ENCODE measurements at regions not wholly inside any gene's neighbourhood (a gene's known extent, or its start where the extent isn't known, plus 50 kb on each side); places are given as distances from the start of the nearest gene placed in this dataset.
"Not testable (repeated sequence)": the region's sequence is repeated elsewhere in the genome, so short reads cannot be mapped to it uniquely, and the experiment has no call there.

DNA sequence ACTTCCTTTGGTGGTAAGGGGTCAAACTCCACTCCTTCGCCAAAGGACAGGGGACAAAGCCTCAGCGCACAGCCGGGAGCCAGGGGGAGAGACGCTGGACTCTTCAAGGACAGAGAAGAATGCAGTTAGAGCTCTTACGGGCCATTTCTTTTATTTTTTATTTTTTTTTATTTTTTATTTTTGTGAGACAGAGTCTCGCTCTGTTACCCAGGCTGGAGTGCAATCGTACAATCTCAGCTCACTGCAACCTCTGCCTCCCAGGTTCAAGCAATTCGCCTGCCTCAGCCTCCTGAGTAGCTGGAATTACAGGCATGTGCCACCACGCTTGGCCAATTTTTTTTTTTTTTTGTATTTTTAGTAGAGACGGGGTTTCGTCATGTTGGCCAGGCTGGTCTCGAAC, 93.2 kb upstream of the RPH3AL start, which contains the start of gene RFLNB:
Gene RFLNB (minus strand): TSS at position 101 of the 400 bp plus-strand sequence.
- H3K4me3 ChIP-seq; H3K27me3 ChIP-seq (replicated peaks); H3K27ac ChIP-seq; H3K4me1 ChIP-seq (replicated peaks); H3K9me3 ChIP-seq (replicated peaks); DNase-seq (ENCODE audit: low read depth in 1 of 2, low spot score in 2 of 2): not testable (repeated sequence)
- H3K36me3 ChIP-seq = peaks cover 19% of the 10 kb centered on the region

DNA sequence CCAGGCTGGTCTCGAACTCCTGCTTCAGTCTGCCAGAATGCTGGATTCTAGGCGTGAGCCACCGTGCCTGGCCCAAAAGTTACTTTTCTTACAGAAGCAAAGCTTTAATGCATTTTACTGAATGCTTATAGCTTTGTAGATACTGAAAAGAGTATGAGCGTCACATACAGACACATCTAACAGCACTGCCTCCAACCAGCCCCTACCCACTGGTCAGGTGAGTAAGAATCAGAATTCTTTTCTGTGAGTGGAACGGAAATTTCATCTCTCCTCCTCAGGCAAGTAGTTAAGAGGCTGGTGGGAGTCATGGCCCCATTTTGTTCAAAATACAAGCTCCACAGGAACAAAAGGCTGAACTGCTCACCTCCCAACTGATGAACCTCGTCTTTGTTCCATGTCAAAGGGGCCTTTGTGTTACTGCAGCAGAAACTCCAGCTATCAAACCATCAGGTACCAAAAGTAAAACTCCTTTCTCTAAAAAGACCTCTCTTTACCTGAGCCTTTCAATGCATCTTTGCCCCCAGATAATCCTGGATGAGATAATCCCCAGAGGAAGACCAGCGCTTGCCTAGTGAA, 92.4 kb upstream of the RPH3AL start:
- Histone ChIP-seq H3K27ac (no peak overlapping the region), H3K27me3 (replicated peaks) (no peaks in the 10 kb centered on the region), H3K36me3 (peaks cover 19% of the 10 kb centered on the region), H3K4me1 (replicated peaks) (no peaks in the 10 kb centered on the region), H3K4me3 (no peak overlapping the region), H3K9me3 (replicated peaks) (no peaks in the 10 kb centered on the region)
- no peak for DNase-seq (ENCODE audit: low read depth in 1 of 2, low spot score in 2 of 2)

DNA sequence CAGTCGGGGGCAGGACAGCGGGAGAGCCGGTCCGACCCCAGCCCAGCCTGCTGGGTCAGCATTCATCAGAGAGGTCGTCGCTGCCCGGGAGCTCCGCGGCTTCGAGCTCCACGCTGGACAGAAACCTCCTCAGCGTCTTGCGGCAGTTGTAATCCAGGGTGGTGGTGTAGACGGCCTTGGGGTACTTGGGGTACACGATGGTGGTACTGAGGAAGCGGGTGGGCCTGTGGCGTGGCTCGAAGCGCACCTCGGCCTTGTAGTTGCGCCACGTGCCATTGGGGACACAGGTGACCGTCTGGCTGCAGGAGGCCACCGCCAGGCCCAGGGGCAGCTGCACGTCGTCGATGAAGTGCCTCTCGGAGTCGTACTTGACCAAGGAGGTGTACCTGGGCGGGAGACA, 90.5 kb upstream of the RPH3AL start:
- H3K4me1 ChIP-seq (replicated peaks) = no peaks in the 10 kb centered on the region
- H3K36me3 ChIP-seq = peaks cover 19% of the 10 kb centered on the region
- no peaks in the 10 kb centered on the region for H3K27me3 ChIP-seq (replicated peaks)
- DNase-seq (ENCODE audit: low read depth in 1 of 2, low spot score in 2 of 2) = no peak
- no peak overlapping the region for H3K27ac ChIP-seq
- H3K9me3 ChIP-seq (replicated peaks) = no peaks in the 10 kb centered on the region
- no peak overlapping the region for H3K4me3 ChIP-seq

DNA sequence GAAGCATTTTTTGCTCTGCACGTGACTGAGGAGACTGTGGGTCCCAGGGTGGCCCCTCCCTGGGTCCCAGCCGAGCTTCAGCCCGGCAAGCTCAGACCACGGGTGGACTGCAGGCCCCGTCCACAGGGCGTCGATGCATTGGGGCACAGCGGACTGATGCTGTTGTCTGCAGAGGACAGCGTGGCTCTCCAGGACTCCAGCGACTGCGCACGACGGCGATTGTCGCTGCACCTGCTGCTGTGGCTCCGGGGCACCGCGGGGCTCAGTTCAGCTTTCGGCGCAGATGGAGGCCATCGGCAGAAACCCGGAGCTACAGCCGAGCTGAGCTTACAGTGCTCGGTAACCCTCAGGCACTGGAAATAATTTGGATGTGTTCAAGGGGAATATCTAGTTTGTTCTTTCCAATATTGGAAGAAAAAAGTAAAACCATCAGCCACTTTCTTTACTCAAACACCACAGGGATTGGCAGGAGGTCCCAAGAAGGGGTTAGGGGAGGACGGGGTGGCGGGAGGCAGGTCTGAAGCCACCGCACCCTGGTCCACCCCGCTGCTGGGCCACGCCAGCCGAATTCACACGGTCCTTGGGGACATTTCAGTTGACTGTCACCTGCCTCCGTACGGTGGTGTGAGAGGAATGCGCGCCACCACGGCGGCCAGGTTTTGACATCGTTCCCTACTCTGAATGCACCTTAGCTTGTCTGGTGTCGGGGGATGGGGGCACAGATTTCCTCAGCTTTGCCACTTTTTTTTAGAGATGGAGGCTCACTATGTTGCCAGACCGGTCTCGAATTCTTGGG, 88.7 kb upstream of the RPH3AL start:
- DNase-seq (ENCODE audit: low read depth in 1 of 2, low spot score in 2 of 2) = no peak
- Histone ChIP-seq H3K36me3 (peaks cover 19% of the 10 kb centered on the region), H3K27me3 (replicated peaks) (no peaks in the 10 kb centered on the region), H3K4me1 (replicated peaks) (no peaks in the 10 kb centered on the region), H3K4me3 (no peak overlapping the region), H3K27ac (no peak overlapping the region), H3K9me3 (replicated peaks) (no peaks in the 10 kb centered on the region)

DNA sequence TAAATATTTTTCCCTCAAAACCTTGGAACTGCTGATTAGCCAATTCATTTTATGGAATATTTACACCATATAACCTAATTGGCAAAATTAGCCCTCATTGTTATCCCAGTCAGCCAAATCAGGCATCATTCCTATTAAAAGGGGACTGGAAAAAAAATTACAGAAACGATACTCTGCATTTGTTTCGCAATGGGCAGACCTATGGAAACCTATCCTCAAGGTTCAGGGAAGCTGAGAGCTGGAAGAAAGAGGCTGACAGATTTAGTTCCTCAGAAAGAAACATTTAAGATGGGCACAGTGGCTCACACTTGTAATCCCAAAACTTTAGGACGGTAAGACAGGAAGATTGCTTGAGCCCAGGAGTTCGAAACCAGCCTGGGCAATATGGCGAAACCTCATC, 85.6 kb upstream of the RPH3AL start:
- Histone ChIP-seq H3K4me1 (replicated peaks) (no peaks in the 10 kb centered on the region), H3K9me3 (replicated peaks) (peaks cover 3% of the 10 kb centered on the region; the same call in 1 of the 2 replicates), H3K27me3 (replicated peaks) (no peaks in the 10 kb centered on the region), H3K36me3 (peaks cover 9% of the 10 kb centered on the region), H3K4me3 (no peak overlapping the region), H3K27ac (no peak overlapping the region)
- DNase-seq (ENCODE audit: low read depth in 1 of 2, low spot score in 2 of 2) = no peak

DNA sequence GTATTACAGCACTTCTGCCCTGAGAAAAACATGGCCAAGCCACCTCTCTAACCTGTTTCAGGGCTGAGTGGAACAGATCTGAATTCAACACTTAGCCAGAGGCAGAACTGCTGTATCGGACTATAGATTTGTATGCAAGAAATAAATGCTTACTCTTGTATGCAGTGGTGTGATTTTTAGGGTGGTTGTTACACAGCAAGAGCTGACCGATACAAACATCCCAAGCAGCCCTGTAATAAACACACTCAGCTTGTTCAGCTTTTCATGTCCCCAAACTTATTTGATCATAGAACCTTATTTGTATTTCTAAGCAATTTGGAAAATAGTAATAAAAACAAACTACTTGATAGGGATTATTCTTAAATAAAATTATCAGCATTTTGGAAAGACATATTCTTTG, 84.9 kb upstream of the RPH3AL start:
- H3K27ac ChIP-seq = no peak overlapping the region
- peaks cover 4% of the 10 kb centered on the region; the same call in 1 of the 2 replicates for H3K36me3 ChIP-seq
- DNase-seq (ENCODE audit: low read depth in 1 of 2, low spot score in 2 of 2) = no peak

DNA sequence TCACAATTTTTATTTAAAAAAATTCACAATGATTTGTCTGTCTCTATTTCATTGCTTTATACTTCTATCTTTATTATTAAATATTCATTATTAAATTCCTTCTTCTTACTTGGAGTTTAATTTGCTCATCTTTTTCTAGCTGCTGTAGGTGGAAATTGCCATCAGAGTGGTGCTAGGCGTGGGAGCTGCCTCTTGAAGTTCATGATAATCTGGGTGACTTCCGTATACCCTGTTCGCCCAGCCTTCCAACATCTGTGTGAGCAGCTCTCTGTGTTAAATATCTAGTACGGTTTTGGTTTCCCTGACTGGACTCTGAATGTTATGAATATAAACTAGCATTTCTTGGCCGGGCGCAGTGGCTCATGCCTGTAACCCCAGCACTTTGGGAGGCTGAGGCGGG, 84.0 kb upstream of the RPH3AL start:
- Histone ChIP-seq H3K4me3 (no peak overlapping the region), H3K36me3 (no peaks in the 10 kb centered on the region; the same call in 1 of the 2 replicates)
- no peak for DNase-seq (ENCODE audit: low read depth in 1 of 2, low spot score in 2 of 2)

More for the DNA sequence above, 84.9 kb upstream of the RPH3AL start:
- H3K27me3 ChIP-seq (replicated peaks) = no peaks in the 10 kb centered on the region
- no peaks in the 10 kb centered on the region for H3K4me1 ChIP-seq (replicated peaks)
- H3K9me3 ChIP-seq (replicated peaks) = peaks cover 3% of the 10 kb centered on the region; the same call in 1 of the 2 replicates
- no peak overlapping the region for H3K4me3 ChIP-seq

DNA sequence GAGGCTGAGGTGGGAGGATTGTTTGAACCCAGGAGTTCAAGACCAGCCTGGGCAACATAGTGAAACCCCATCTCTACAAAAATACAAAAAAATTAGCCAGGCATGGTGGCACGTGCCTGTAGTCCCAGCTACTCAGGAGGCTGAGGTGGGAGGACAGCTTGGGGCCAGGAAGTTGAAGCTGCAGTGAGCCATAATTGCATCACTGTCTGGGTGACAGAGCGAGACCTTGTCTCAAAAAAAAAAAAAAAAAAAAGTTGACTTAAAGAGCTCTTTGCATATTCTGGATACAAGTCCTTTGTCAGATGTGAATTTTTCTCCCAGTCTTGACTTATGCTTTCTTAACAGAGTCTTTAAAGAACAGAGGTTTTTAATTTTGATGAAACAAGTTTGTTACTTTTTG, 79.9 kb upstream of the RPH3AL start:
- not testable (repeated sequence) for H3K27me3 ChIP-seq (replicated peaks); H3K27ac ChIP-seq; H3K9me3 ChIP-seq (replicated peaks); H3K4me1 ChIP-seq (replicated peaks); H3K4me3 ChIP-seq; DNase-seq (ENCODE audit: low read depth in 1 of 2, low spot score in 2 of 2); H3K36me3 ChIP-seq

More for the DNA sequence above, 84.0 kb upstream of the RPH3AL start:
- Histone ChIP-seq H3K9me3 (replicated peaks) (peaks cover 3% of the 10 kb centered on the region; the same call in 1 of the 2 replicates), H3K27ac (no peak overlapping the region), H3K27me3 (replicated peaks) (no peaks in the 10 kb centered on the region), H3K4me1 (replicated peaks) (no peaks in the 10 kb centered on the region)

DNA sequence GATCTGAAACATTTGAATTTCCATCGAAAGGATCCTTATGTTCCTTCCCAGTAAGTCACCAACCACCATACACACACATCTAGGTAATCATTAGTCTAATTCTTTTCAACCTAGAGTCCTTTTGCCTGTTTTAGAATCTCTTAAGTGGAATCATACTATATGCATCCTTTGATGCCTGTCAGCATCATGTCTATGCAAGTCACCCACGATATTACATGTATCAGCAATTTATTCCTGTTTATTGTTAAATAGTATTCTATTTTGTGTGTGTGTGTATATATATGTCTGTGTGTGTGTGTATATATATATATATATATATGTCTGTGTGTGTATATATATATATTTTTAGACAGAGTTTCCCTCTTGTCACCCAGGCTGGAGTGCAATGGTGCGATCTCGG, 78.9 kb upstream of the RPH3AL start:
- no peak overlapping the region for H3K4me3 ChIP-seq
- H3K27ac ChIP-seq = no peak overlapping the region
- no peaks in the 10 kb centered on the region for H3K4me1 ChIP-seq (replicated peaks)
- H3K36me3 ChIP-seq = no peaks in the 10 kb centered on the region
- no peaks in the 10 kb centered on the region for H3K27me3 ChIP-seq (replicated peaks)
- peaks cover 6% of the 10 kb centered on the region; the same call in 1 of the 2 replicates for H3K9me3 ChIP-seq (replicated peaks)
- DNase-seq (ENCODE audit: low read depth in 1 of 2, low spot score in 2 of 2) = no peak

DNA sequence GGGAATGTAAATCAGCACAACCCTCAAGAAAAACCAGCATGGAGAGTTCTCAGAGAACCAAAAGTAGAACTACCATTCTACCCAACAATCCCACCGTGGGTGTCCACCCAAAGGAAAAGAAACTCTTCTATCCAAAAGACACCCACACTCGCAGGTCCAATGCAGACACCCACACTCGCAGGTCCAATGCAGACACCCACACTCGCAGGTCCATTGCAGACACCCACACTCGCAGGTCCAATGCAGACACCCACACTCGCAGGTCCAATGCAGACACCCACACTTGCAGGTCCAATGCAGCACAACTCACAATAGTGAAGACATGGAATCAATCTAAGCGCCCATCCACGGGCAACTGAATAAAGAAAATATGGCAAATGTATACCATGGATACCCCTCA, 77.0 kb upstream of the RPH3AL start:
- Histone ChIP-seq H3K27ac (no peak overlapping the region), H3K9me3 (replicated peaks) (peaks cover 3% of the 10 kb centered on the region; the same call in 1 of the 2 replicates), H3K4me1 (replicated peaks) (no peaks in the 10 kb centered on the region), H3K4me3 (no peak overlapping the region), H3K27me3 (replicated peaks) (no peaks in the 10 kb centered on the region), H3K36me3 (no peaks in the 10 kb centered on the region)
- DNase-seq (ENCODE audit: low read depth in 1 of 2, low spot score in 2 of 2) = no peak

DNA sequence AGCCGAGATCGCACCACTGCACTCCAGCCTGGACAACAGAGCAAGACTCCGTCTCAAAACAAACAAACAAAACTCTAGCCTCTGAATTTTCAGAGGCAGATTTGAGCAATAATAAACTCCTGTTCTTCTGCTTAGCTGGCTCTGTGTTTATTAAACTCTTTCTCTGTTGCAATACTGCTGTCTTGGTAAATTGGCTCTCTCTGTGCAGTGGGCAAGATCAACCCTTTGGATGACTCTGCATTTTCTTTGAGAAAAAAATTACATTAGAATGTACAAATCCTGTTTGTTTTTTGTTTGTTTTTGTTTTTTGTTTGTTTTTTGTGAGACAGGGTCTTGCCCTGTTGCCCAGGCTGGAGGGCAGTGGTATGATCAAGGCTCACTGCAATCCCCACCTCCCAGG, 75.8 kb upstream of the RPH3AL start:
- no peak for DNase-seq (ENCODE audit: low read depth in 1 of 2, low spot score in 2 of 2)
- Histone ChIP-seq H3K4me3 (no peak overlapping the region), H3K27me3 (replicated peaks) (no peaks in the 10 kb centered on the region), H3K27ac (no peak overlapping the region), H3K4me1 (replicated peaks) (no peaks in the 10 kb centered on the region), H3K9me3 (replicated peaks) (peaks cover 3% of the 10 kb centered on the region; the same call in 1 of the 2 replicates), H3K36me3 (no peaks in the 10 kb centered on the region)

DNA sequence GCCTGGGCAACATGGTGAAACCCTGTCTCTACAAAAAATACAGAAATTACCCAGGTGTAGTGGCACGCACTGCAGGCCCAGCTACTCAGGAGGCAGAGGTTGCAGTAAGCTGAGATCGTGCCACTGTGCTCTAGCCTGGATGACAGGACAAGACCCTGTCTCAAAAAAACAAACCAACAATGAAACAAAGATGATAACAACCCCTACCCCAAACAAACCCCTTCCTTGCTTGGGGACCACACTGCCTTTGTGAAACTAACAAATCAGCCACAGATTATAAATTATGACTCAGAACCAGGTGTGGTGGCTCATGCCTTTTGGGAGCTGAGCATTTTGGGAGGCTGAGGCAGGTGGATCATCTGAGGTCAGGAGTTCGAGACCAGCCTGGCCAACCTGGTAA, 75.3 kb upstream of the RPH3AL start:
- Histone ChIP-seq H3K27me3 (replicated peaks) (no peaks in the 10 kb centered on the region), H3K4me3 (no peak overlapping the region)

DNA sequence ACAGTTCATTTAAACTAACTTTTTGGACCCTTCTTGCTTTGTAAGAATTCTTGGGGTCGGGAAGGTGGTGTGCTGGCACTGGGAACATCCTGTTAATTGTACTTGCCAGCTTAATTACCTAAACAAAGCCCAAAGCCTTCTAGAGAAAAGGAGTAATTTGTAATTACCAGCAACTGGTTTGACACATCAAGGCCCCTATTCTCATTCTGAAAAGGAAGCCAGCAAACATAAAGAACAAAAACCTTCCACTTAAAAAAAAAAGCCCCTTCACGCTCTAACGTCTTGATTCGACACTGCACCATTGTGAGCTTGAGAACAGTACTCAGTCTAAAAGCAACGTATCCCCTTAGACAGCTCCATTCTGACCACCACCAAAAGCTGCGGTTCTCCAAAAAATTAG, 74.7 kb upstream of the RPH3AL start:
- DNase-seq (ENCODE audit: low read depth in 1 of 2, low spot score in 2 of 2) = no peak
- Histone ChIP-seq H3K4me3 (no peak overlapping the region), H3K27me3 (replicated peaks) (no peaks in the 10 kb centered on the region), H3K36me3 (no peaks in the 10 kb centered on the region), H3K4me1 (replicated peaks) (no peaks in the 10 kb centered on the region), H3K27ac (no peak overlapping the region), H3K9me3 (replicated peaks) (peaks cover 3% of the 10 kb centered on the region; the same call in 1 of the 2 replicates)

More for the DNA sequence above, 75.3 kb upstream of the RPH3AL start:
- no peak overlapping the region for H3K27ac ChIP-seq
- H3K9me3 ChIP-seq (replicated peaks) = peaks cover 3% of the 10 kb centered on the region; the same call in 1 of the 2 replicates
- H3K4me1 ChIP-seq (replicated peaks) = no peaks in the 10 kb centered on the region
- H3K36me3 ChIP-seq = no peaks in the 10 kb centered on the region
- DNase-seq (ENCODE audit: low read depth in 1 of 2, low spot score in 2 of 2) = no peak

DNA sequence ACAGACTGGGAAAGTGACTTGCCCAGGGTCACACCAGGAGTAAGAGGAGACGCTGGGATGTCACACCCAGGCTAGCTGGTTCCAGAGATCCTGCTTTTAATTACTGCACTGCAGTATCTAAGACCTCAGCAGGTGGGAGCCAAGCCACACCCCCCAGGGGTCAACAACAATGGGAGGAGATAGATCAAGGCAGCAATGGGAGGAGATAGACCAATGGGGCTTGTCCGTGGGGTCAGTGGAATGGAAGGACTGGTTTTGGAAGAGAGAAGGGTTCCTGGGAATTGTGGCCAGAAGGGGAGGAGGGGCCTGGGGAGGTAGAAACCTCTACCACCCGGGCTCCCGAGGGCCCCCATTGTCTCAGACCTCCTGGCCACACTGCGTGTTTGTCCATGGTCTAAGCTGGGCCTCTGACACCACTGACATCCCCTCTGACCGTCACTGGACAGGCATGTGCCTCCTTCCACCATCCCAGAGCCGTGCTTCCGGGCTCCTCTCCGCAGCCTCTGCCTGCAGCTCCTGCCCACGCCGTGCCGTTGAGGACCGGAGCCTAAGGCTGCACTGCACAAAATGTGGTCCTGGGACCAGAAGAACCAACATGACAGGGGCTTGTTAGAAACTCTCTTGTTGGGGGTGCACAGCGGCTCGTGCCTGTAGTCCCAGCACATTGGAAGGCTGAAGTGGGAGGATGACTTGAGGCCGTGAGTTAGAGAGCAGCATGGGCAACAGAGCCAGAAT, 69.8 kb upstream of the RPH3AL start:
- H3K4me1 ChIP-seq (replicated peaks) = no peaks in the 10 kb centered on the region
- H3K36me3 ChIP-seq = no peaks in the 10 kb centered on the region
- H3K27me3 ChIP-seq (replicated peaks) = no peaks in the 10 kb centered on the region
- DNase-seq (ENCODE audit: low read depth in 1 of 2, low spot score in 2 of 2) = no peak
- no peak overlapping the region for H3K4me3 ChIP-seq
- H3K27ac ChIP-seq = no peak overlapping the region
- no peaks in the 10 kb centered on the region for H3K9me3 ChIP-seq (replicated peaks)
